Mesothelial cell of epicardium (in vitro differentiated cells): ENCODE measurements at regions not wholly inside any gene's neighbourhood (a gene's known extent, or its start where the extent isn't known, plus 50 kb on each side); places are given as distances from the start of the nearest gene placed in this dataset.
A peak's percentile ranks its signal among the peaks of the same experiment; 100 is the strongest.

Source experiments
- DNase-seq, 2 experiments: peaks; one replicate each; pipeline ENCODE4 v3.0.0; 2021; ENCODE audit warnings: low spot score in 2 of 2; ENCODE audit not compliant: unreplicated experiment in 2 of 2
- H3K27ac Mint-ChIP-seq: 2 replicates; pipeline ENCODE4 v1.8.0; 2021; ENCODE audit warnings: mixed read lengths
- H3K27me3 Mint-ChIP-seq: 2 replicates; pipeline ENCODE4 v1.8.0; 2021; ENCODE audit warnings: low read depth, mixed read lengths
- H3K36me3 Mint-ChIP-seq: 2 replicates; pipeline ENCODE4 v1.8.0; 2021; ENCODE audit warnings: mixed read lengths
- H3K4me1 Mint-ChIP-seq: 2 replicates; pipeline ENCODE4 v1.8.0; 2021; ENCODE audit warnings: mixed read lengths
- H3K4me3 Mint-ChIP-seq: 2 replicates; pipeline ENCODE4 v1.8.0; 2021; ENCODE audit warnings: mild to moderate bottlenecking, moderate library complexity, mixed read lengths
- H3K9me3 Mint-ChIP-seq: 2 replicates; pipeline ENCODE4 v1.8.0; 2021; ENCODE audit warnings: mixed read lengths
- CTCF ChIP-seq: fragments of 200-600 bp; sonication (generic); IDR thresholded peaks from one replicate; pipeline ENCODE4 v1.5.0; 2021; ENCODE audit warnings: antibody characterized with exemption; ENCODE audit not compliant: unreplicated experiment

- Mint-ChIP-seq H3K9me3 (peaks cover 10% of the 10 kb centered on the region), H3K27ac (no peak overlapping the region), H3K4me3 (no peak overlapping the region), H3K4me1 (peaks cover under 1% of the 10 kb centered on the region), H3K36me3 (no peaks in the 10 kb centered on the region), H3K27me3 (no peaks in the 10 kb centered on the region)
- DNase-seq = no peak
- no peak for TF ChIP-seq CTCF
Measured at GRCh38 chr5:14017904-14018303, 73.4 kb upstream of the DNAH5 start.

- no peak overlapping the region for H3K27ac Mint-ChIP-seq
- no peak for TF ChIP-seq CTCF
- H3K27me3 Mint-ChIP-seq = no peaks in the 10 kb centered on the region
- H3K4me3 Mint-ChIP-seq = no peak overlapping the region
- no peak for DNase-seq
- H3K9me3 Mint-ChIP-seq = peaks cover 10% of the 10 kb centered on the region
- no peaks in the 10 kb centered on the region for H3K36me3 Mint-ChIP-seq
- no peaks in the 10 kb centered on the region for H3K4me1 Mint-ChIP-seq
Measured at GRCh38 chr5:14016549-14016948, 72.1 kb upstream of the DNAH5 start.

GRCh38 chr5:14011089-14012020, 66.9 kb upstream of the DNAH5 start:
- TF ChIP-seq CTCF = no peak
- Mint-ChIP-seq H3K27me3 (peaks cover 9% of the 10 kb centered on the region), H3K9me3 (no peaks in the 10 kb centered on the region), H3K4me1 (peaks cover 5% of the 10 kb centered on the region), H3K27ac (peak overlapping the region; percentile 94), H3K4me3 (peak overlapping the region; percentile 86), H3K36me3 (no peaks in the 10 kb centered on the region)
- DNase-seq = peak; percentile 84 to 91

- Mint-ChIP-seq H3K27ac (no peak overlapping the region), H3K27me3 (peaks cover 15% of the 10 kb centered on the region), H3K9me3 (no peaks in the 10 kb centered on the region), H3K4me1 (peaks cover 5% of the 10 kb centered on the region), H3K36me3 (no peaks in the 10 kb centered on the region), H3K4me3 (no peak overlapping the region)
- DNase-seq = no peak
- TF ChIP-seq CTCF = no peak
Measured at GRCh38 chr5:14009575-14009974, 65.1 kb upstream of the DNAH5 start.

- H3K27me3 Mint-ChIP-seq = peaks cover 15% of the 10 kb centered on the region
- H3K4me3 Mint-ChIP-seq = no peak overlapping the region
- peaks cover 5% of the 10 kb centered on the region for H3K4me1 Mint-ChIP-seq
- no peak overlapping the region for H3K27ac Mint-ChIP-seq
- TF ChIP-seq CTCF = no peak
- H3K36me3 Mint-ChIP-seq = no peaks in the 10 kb centered on the region
- no peaks in the 10 kb centered on the region for H3K9me3 Mint-ChIP-seq
- no peak for DNase-seq
Measured at GRCh38 chr5:14008819-14009311, 64.4 kb upstream of the DNAH5 start.
